ENCODE measurements at regions not wholly inside any gene's neighbourhood (a gene's known extent, or its start where the extent isn't known, plus 50 kb on each side); places are given as distances from the start of the nearest gene placed in this dataset.

DNA sequence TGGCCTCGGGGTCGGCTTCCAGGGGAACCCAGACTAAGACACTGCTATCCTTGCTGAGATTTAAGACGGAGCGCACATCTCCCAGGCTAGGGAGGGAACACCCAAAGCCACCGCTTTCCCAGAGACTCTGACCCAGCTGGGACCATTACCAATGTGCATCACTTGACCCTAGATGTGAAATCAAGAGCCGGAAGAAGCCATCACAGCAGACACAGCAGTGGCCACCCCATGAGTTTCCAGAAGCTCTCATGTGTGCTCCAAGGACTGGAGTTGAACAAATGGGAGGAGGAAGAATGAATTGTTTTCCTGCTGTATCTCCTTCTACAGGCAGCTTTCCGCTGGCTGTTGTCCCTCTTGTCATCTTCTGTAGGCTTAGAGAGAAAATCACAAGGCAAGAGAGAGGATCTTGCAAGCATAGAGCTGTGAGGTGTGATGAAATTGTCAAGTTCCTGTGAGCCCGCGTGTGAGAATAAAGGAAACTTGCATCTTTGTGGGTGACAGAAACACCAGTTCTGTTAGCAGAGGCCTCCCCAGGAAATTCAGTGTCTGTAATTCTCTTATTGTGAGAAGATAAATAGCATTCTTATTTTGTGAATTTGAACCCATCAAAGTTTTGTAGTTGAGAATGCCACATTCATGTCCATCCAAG lies 711.8 kb downstream of the UQCRFS1 start:
- DNase-seq, result no peak
- 73 to 88% (median 80%) methylated on average over 9 of the region's 9 CpGs for WGBS, 4 donors

DNA sequence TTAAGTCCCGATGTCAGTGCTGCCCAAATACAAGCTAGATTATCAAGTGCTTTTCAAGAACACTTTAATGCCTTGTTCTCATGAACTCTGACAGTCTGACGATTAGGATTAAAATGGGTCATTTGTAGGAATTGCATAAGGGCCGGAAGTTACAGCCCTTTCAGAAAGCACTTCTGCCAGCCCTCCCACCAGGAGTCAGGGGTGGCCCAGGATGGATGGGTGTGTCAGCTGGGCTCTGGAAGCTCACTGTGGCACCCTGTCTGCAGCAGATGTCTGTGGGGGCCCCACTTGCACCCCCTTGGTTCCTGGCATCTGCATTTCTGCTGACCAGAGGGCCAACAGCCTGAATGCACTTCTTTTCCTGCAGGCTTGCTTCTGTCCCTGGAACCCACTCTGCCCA lies 712.7 kb downstream of the UQCRFS1 start:
- TF ChIP-seq POLR2A (IDR thresholded peaks at IDR 0.05), result no peak
- TF ChIP-seq, protein P1, sequence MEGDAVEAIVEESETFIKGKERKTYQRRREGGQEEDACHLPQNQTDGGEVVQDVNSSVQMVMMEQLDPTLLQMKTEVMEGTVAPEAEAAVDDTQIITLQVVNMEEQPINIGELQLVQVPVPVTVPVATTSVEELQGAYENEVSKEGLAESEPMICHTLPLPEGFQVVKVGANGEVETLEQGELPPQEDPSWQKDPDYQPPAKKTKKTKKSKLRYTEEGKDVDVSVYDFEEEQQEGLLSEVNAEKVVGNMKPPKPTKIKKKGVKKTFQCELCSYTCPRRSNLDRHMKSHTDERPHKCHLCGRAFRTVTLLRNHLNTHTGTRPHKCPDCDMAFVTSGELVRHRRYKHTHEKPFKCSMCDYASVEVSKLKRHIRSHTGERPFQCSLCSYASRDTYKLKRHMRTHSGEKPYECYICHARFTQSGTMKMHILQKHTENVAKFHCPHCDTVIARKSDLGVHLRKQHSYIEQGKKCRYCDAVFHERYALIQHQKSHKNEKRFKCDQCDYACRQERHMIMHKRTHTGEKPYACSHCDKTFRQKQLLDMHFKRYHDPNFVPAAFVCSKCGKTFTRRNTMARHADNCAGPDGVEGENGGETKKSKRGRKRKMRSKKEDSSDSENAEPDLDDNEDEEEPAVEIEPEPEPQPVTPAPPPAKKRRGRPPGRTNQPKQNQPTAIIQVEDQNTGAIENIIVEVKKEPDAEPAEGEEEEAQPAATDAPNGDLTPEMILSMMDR (IDR thresholded peaks at IDR 0.05), result no peak
- no peak overlapping the region for H3K27ac ChIP-seq
- intact Hi-C loops (cut with DNase I), result no loop called here
- H3K4me3 ChIP-seq, result no peak overlapping the region
- 38 to 61% (median 59%) methylated on average over 2 to 3 of the region's 3 CpGs for WGBS, 4 donors
- no peaks in the 10 kb centered on the region for H3K9me3 ChIP-seq (replicated peaks in 1 of 3)
- H3K27me3 ChIP-seq, result no peaks in the 10 kb centered on the region
- H3K36me3 ChIP-seq (replicated peaks in 1 of 2), result no peaks in the 10 kb centered on the region
- DNase-seq, result no peak
- no peaks in the 10 kb centered on the region for H3K4me1 ChIP-seq (replicated peaks in 1 of 2)

More for the DNA sequence above, 711.8 kb downstream of the UQCRFS1 start:
- Histone ChIP-seq H3K4me1 (replicated peaks in 1 of 2) (no peaks in the 10 kb centered on the region), H3K36me3 (replicated peaks in 1 of 2) (no peaks in the 10 kb centered on the region), H3K4me3 (no peak overlapping the region), H3K27me3 (no peaks in the 10 kb centered on the region), H3K9me3 (replicated peaks in 1 of 3) (no peaks in the 10 kb centered on the region), H3K27ac (no peak overlapping the region)
- TF ChIP-seq, protein P1 (IDR thresholded peaks at IDR 0.05), result no peak
- TF ChIP-seq POLR2A (IDR thresholded peaks at IDR 0.05), result no peak
- intact Hi-C loops (cut with DNase I), result no loop called here

DNA sequence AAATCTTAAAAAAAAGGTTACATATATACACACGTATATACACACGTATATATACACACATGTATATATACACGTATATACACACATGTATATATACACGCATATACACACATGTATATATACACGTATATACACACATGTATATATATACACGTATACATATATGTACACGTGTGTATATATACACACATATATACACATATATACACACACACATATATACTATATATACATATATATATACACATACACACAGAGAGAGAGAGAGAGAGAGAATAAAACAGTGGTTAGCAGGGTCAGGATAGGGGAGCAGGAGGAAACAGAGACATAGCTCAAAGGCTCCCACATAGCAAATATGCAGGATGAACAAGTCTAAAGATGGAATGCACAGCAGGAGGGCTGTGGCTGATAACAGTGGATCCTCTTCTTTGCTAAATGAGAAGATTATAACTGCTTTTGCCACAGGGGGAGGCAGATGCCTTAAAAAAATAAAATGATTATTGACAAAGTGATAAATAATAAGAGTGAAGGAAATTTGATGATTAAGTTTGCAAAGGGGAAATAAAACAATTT lies 714.5 kb downstream of the UQCRFS1 start:
- Histone ChIP-seq H3K36me3 (replicated peaks in 1 of 2) (no peaks in the 10 kb centered on the region), H3K27ac (no peak overlapping the region), H3K4me3 (no peak overlapping the region), H3K27me3 (no peaks in the 10 kb centered on the region), H3K4me1 (replicated peaks in 1 of 2) (no peaks in the 10 kb centered on the region), H3K9me3 (replicated peaks in 1 of 3) (no peaks in the 10 kb centered on the region)
- intact Hi-C loops (cut with DNase I), result no loop called here
- 61 to 83% (median 69%) methylated on average over 7 of the region's 7 CpGs for WGBS, 4 donors
- no peak for DNase-seq
- TF ChIP-seq, protein P1 (IDR thresholded peaks at IDR 0.05), result no peak
- TF ChIP-seq POLR2A (IDR thresholded peaks at IDR 0.05), result no peak

DNA sequence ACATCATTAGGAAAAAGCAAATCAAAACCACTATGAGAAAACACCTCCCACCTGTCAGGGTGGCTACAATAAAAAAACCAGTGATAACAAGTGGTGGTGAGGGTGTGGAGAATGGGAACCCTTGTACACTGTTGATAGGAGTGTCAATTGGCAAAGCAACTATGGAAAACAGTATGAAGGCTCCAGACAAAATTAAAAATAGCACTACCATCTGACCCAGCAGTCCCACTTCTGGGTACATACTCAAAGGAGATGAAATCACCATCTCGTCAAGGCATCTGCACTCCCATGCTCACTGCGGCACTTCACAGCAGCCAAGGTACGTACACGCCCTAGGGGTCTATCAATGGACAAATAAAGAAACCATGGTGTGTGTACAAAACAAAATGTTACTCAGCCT lies 715.1 kb downstream of the UQCRFS1 start:
- intact Hi-C loops (cut with DNase I), result no loop called here
- Histone ChIP-seq H3K9me3 (replicated peaks in 1 of 3) (no peaks in the 10 kb centered on the region), H3K36me3 (replicated peaks in 1 of 2) (no peaks in the 10 kb centered on the region), H3K27ac (no peak overlapping the region), H3K27me3 (no peaks in the 10 kb centered on the region), H3K4me1 (replicated peaks in 1 of 2) (no peaks in the 10 kb centered on the region), H3K4me3 (no peak overlapping the region)
- WGBS, 4 donors, result 72 to 92% (median 87%) methylated on average over 4 of the region's 4 CpGs
- DNase-seq, result no peak
- TF ChIP-seq, protein P1 (IDR thresholded peaks at IDR 0.05), result no peak
- TF ChIP-seq POLR2A (IDR thresholded peaks at IDR 0.05), result no peak
